H1 (cell line): ENCODE measurements at regions not wholly inside any gene's neighbourhood (a gene's known extent, or its start where the extent isn't known, plus 50 kb on each side); places are given as distances from the start of the nearest gene placed in this dataset.

Experiments
- CHD7 ChIP-seq: fragments of 300-600 bp; sonication (generic); IDR thresholded peaks from 2 replicates; pipeline ENCODE4 v1.7.1; 2012; ENCODE audit warnings: low read length, moderate library complexity, mild to moderate bottlenecking, inconsistent platforms; ENCODE audit not compliant: insufficient replicate concordance

GRCh38 chr6:23055523-23055922, 486.2 kb downstream of the HDGFL1 start (continued):
- no peak for TF ChIP-seq CHD7
